Dedifferentiated amniotic fluid mesenchymal stem cell (primary cell): ENCODE measurements at regions not wholly inside any gene's neighbourhood (a gene's known extent, or its start where the extent isn't known, plus 50 kb on each side); places are given as distances from the start of the nearest gene placed in this dataset.

Source experiments
- DNase-seq: peaks from one replicate; pipeline ENCODE4 v3.0.0-alpha.2; 2016; ENCODE audit errors: extremely low spot score

DNA sequence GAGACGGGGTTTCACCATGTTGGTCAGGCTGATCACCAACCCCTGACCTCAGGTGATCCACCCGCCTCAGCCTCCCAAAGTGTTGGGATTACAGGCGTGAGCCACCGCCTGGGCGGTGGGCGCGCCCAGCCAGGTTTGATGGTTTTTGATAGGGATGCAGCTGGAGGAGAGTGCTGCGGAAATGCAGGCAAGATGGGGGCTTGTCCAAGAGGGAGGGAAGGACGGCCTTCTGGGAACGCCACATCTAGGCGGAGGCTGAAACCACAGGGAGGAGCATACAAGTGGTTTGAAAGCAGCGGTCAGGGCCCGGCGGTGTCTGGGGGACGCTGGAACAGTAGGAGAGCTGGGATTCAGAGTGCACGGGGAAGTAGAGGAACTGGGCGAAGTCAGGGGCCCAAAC, 134.6 kb downstream of the VRK1 start:
- DNase-seq = no peak

DNA sequence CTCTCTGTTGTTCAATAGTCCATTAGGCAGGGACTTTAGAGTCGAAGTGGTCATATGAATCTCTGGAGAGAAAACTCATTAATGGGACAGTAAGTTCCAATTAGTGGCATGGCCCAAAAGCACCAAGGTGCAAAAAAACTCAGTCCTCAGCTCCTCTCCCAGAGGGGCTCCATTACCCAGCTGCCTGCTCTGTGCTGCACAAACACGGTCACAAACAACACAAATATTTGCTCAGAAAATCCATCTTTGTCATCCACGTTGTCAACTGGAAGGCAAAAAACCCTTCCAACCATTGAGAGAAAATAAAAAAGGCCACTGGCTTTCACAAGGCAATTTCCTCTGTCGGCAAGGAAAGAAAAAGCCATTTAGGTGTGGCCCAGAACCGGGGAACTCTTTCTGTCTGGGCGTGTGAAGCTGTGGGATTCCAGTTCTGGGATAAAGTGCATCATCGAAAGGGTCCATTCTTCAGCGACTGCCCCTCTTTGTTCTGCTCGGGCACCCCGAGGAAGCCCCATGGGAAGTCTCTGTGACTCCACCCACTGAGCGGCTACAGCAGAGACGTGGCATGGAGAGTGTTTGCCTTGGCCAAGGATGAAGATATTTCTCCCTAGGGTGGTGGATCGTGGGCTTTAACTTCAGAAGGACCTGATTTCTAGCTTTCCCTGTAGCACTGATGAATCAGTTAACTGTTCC, 137.6 kb downstream of the VRK1 start:
- DNase-seq = no peak

GRCh38 chr14:96938946-96939345, 141.8 kb downstream of the VRK1 start:
- no peak for DNase-seq

GRCh38 chr14:96940009-96940408, 142.8 kb downstream of the VRK1 start:
- DNase-seq = no peak

DNA sequence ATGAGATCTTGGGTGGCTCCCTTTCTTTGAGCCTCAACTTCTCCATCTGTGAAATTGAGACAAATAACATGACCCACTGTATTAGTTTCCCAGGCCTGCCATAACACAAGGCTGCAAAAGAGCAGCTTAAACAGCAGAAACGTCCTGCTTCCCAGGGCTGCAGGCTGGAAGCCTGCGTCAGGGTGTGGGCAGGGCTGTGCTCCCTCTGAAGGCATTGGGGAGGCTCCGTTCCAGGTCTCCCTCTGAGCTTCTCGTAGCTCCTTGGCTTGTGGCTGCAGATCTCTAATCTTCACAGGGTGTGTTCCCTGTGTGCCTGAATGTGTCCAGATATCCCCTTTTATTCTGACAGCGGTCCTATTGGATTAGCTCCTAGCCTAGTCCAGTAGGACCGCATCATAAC, 147.1 kb downstream of the VRK1 start:
- no peak for DNase-seq

GRCh38 chr14:96945721-96946120, 148.5 kb downstream of the VRK1 start:
- no peak for DNase-seq

DNA sequence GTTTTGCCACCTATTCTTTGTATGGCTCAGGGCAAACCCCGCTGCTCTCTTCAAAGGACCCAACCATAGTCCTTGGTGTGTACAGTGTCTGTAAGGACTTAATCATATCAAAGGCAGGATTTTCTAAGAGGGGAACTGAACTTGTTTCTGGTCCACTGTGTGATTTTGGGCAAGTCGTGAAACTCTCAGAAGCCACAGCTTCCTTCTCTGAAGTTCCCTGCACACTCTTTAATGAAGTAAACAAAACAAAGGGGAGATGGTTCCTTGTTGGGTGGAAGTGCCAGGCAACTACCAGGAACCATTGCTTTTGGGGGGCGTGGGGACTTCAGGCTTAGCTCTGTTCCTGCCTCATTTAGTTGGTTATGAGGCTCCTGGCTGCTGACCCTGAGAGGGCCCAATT, 152.4 kb downstream of the VRK1 start:
- no peak for DNase-seq

GRCh38 chr14:96951511-96951910, 154.3 kb downstream of the VRK1 start:
- no peak for DNase-seq

GRCh38 chr14:96953087-96953874, 156.1 kb downstream of the VRK1 start:
- DNase-seq = no peak

DNA sequence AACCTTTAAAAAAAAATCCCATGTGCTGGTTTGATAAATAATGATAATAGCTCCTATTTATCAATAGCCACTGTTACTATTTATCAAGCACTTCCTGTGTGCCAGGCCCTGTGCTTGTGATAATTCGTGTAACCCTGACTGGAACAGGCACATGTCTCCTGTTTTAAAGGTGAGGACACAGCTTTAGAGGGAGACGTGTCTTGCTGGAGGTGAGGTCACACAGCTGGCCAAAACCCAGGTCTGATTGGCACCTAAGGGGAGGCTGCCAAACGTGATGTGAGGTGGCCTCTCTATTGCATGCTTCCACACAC, 156.6 kb downstream of the VRK1 start:
- no peak for DNase-seq

DNA sequence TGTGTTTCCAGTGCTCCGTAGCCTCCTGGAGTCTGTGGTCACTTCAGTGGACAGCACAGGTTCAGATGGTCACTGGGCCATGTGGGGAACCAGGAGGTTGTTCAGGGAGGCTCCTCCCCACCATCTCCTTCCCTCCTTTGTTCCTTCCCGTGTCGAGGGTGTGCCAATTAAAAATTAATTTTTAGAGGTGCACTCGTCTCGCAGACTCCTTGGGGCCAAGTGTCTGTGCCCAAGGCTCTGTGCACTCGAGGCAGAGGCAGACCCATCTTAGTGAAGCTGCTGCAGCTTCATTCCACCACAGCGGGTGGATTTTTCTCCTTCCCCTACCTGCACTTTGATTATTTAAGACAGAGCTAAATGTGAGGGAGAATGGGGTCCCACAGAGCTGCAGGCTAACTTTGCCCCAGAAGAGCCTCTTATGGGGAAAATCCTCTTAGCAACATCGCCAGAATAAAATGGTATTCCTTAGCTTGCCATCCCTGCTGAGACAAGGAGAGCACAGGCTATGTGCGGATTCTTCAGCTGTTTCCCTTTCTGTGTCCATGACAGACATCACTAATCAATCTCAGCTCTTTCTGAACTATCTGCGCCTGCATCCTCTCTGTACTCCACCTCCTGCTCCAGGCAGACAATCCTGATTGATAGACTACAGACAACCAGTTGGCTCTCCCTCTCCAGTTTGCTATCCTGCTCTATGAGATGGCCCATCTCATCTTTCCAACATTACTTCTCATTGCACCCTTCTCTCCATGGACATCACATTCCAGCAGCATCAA, 159.5 kb downstream of the VRK1 start:
- no peak for DNase-seq

DNA sequence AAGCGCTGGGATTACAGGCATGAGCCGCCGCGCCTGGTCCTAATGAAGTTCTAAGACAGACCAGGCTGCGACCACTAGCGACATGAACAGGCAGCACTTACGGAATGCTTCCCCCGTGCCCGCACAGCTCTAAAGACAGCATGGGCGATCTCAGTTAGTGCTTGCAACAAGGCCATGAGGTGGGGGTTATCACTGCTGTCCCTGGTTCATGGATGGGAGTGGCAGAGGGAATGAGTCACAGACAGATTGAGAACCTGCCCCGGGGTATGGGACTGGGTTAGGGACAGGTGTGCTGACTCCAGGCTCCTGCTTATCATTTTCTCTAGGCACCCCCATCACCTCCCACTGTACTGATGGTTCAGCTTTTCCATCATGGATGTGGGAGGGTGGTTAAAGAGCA, 160.9 kb downstream of the VRK1 start:
- DNase-seq = no peak

DNA sequence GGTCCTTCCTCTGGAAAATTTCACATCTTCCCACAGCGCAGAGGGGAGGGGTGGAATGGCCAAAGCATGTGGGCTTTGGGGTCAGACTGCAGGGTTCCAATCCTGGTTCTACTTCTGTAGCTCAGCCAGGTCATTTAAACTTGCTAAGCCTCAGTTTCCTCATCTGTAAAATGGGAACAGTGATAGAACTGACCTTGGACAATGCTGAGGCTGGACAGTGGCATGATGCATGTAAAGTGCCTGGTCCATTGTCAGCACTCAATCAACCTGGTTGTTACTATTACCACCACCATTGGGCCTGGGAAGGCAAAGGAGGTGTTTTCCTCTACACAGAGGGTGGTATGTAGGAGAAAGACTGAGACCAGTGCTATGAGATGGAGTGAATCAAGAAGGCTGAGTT, 162.8 kb downstream of the VRK1 start:
- no peak for DNase-seq

DNA sequence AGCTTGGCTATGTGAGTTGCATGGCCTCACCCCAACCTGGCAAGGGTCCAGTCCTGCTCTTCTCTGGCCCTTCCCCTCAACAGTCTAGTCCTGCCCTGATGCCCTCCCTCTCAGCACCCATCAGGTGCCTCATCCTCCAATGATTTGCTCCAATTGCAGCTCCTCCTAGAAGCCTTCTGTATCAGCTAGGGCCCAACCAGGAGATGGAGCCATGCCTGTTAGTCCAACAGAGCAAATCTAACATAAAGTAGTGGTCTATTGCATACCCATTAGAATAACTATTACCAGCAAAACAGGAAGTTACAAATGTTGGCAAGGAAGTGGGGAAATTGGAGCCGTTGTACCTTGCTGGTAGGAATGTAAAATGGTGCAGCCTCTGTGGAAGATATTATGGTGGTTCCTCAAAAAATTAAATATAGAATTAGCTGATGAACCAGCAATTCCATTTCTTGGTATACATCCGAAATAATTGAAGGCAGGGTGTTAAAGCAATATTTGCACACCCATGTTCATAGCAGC, 163.5 kb downstream of the VRK1 start:
- no peak for DNase-seq

GRCh38 chr14:96961895-96962294, 164.7 kb downstream of the VRK1 start:
- no peak for DNase-seq

GRCh38 chr14:96962337-96962736, 165.2 kb downstream of the VRK1 start:
- DNase-seq = no peak

DNA sequence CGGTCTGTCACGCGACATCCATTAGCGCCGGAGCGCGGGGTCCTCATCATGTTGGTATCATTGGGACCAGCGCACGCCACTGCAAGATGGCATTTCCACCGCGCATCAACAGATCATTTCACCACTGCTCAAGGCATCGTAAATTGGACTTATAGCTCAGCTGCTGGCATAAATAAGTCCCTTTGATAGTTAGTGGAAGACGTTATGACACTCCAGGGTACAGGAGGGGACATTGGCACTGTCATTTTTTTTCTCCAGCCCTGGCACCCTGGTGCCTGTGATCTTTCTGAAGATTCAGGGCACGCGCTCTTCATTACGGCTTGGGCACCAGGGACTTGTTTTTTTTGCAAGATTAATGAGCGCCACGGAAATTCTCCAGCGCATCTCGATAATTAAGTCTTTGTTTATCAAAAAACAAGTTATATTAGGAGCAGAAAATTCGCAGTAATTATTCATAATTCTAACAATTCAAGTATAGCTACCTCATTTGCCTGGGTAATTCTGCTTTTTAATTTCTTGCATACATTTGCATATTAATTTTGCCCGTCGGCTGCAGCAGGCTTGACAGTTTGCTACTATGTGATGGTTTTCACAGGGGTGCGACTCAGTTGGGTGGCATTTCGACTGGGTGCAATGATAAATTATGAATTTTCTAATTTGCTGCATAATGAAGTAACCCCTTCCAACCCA, 167.7 kb downstream of the VRK1 start:
- DNase-seq = no peak

GRCh38 chr14:96965885-96966595, 168.9 kb downstream of the VRK1 start:
- no peak for DNase-seq

- DNase-seq = no peak
Observed at GRCh38 chr14:96975116-96975515, 177.9 kb downstream of the VRK1 start.

DNA sequence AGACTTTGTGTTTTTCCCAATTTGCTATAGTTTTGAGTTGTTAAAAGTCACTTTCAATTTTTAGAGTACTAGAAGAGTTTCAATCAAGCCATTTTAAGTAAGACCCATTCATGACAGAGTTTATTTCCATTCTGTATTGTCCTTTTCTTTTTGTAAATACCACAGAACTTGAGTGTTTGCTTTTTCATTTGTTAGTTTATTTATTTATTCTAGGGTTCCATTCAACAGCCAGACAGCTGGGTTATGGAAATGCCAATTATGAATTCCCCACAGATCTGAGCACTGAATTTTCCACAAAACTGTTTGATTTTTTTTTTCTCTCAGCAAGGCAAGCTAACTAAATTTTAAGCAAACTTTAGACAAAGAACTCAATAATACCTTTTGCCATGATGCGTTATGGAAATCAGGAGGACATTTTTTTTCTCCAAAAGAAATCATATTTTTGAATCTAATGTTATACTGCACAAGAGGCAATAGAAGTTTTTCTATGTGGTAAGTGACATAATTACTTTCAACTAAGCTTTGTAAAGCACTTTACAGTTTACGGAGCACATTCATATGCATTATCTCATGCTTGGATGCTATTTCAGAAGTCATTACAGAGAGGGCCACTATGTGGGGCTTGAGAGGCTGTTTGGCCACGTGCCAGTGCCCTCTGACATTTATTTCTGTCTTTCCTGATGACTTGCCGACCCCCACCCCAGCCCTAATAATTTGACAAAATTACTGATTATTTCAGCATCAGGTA, 181.5 kb downstream of the VRK1 start:
- no peak for DNase-seq

DNA sequence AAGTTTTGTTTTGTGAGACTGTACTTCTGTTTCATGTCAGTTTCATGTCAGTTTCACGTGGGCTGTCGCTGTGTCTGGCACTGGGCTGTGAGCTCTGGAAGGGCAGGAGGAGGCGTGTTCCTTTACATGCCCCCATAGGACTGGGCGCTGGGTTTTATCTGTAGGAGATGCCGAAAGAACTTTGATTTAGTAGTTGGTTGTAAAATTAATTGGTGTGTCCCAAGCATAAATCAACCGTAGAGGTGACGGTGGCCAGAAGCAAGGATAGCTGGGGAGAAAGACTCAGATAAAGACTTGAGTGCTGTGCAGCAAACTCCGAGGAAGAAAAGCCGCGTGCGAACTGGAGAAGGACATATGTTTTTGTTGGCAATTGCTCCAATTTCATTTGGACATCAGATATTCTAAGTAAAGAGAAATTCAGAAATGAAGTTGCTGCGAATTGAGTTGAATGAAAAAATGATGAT, 182.5 kb downstream of the VRK1 start:
- no peak for DNase-seq
